Tibial nerve (tissue), 4 donors: ENCODE measurements at regions not wholly inside any gene's neighbourhood (a gene's known extent, or its start where the extent isn't known, plus 50 kb on each side); places are given as distances from the start of the nearest gene placed in this dataset.

Experiments
- DNase-seq, 2 donors: peaks; one replicate each; pipeline ENCODE4 v3.0.0-alpha.2; 2019; ENCODE audit warnings: low spot score in 2 of 2
- H3K27ac ChIP-seq, 4 donors: fragments of 200-600 bp; sonication (generic) in 3 of 4; one replicate each; pipeline ENCODE4 v1.5.1; 2017 to 2019; ENCODE audit warnings: mild to moderate bottlenecking in 1 of 4
- H3K27me3 ChIP-seq, 2 donors: fragments of 200-600 bp; sonication (generic) in 1 of 2; one replicate each; pipeline versions ENCODE4 v1.5.1 to v1.6.0; 2017 to 2019
- H3K36me3 ChIP-seq, 3 donors: fragments of 200-600 bp; sonication (generic); one replicate each; pipeline ENCODE4 v1.5.1; 2018 to 2019
- H3K4me1 ChIP-seq, 4 donors: fragments of 200-600 bp; sonication (generic) in 3 of 4; one replicate each; pipeline ENCODE4 v1.5.1; 2017 to 2019
- H3K4me3 ChIP-seq, 4 donors: fragments of 200-600 bp; sonication (generic) in 3 of 4; one replicate each; pipeline ENCODE4 v1.5.1; 2017 to 2019; ENCODE audit warnings: mild to moderate bottlenecking in 1 of 4, moderate library complexity in 1 of 4
- H3K9me3 ChIP-seq, 4 donors: fragments of 200-600 bp; sonication (generic) in 3 of 4; one replicate each; pipeline ENCODE4 v1.5.1; 2017 to 2019
- CTCF ChIP-seq, 5 experiments: fragments of 200-600 bp in 3 of 5; fragments of 450-650 bp in 2 of 5; sonication (generic) in 3 of 5; IDR thresholded peaks; one replicate each; pipeline ENCODE4 v1.5.1; 2016 to 2019; ENCODE audit warnings: antibody characterized with exemption in 5 of 5, mild to moderate bottlenecking in 3 of 5, moderate library complexity in 2 of 5
- EP300 ChIP-seq, 2 donors: sonication (generic); formaldehyde crosslinking; IDR thresholded peaks; one replicate each; pipeline ENCODE4 v1.6.1; 2017; ENCODE audit warnings: antibody characterized with exemption in 2 of 2, mild to moderate bottlenecking in 1 of 2
- POLR2A ChIP-seq, 2 donors: fragments of 450-650 bp; IDR thresholded peaks; one replicate each; pipeline ENCODE4 v1.6.1; 2017; ENCODE audit warnings: antibody characterized with exemption in 2 of 2, mild to moderate bottlenecking in 2 of 2, moderate library complexity in 2 of 2
- WGBS, 2 donors: methylation state at CpG; one replicate each; pipeline ENCODE4 v1.1.5; 2018; 5-methylcytosine and 5-hydroxymethylcytosine counted together

GRCh38 chr2:142827170-142827569 lies 50.3 kb upstream of the KYNU start:
- H3K4me1 ChIP-seq, result no peaks in the 10 kb centered on the region
- H3K9me3 ChIP-seq, result peaks cover 0 to 2% (median 0%) of the 10 kb centered on the region in 4 donors
- no peak overlapping the region for H3K4me3 ChIP-seq
- TF ChIP-seq EP300 (IDR thresholded peaks at IDR 0.05), result no peak
- DNase-seq, result no peak
- no peak overlapping the region for H3K27ac ChIP-seq
- H3K27me3 ChIP-seq, result no peaks in the 10 kb centered on the region
- no peaks in the 10 kb centered on the region for H3K36me3 ChIP-seq
- 95 to 97% methylated on average over 9 of the region's 9 CpGs for WGBS, 2 donors

- Histone ChIP-seq H3K36me3 (no peaks in the 10 kb centered on the region), H3K4me3 (no peak overlapping the region), H3K9me3 (peaks cover 0 to 2% (median 0%) of the 10 kb centered on the region in 4 donors), H3K27me3 (no peaks in the 10 kb centered on the region), H3K27ac (no peak overlapping the region), H3K4me1 (no peaks in the 10 kb centered on the region)
- no peak for TF ChIP-seq EP300 (IDR thresholded peaks at IDR 0.05)
- no peak for TF ChIP-seq POLR2A (IDR thresholded peaks at IDR 0.05)
- no peak for TF ChIP-seq CTCF (IDR thresholded peaks at IDR 0.05)
- 29 to 30% methylated on average over 2 of the region's 2 CpGs for WGBS, 2 donors
- DNase-seq, result no peak
Measured at GRCh38 chr2:142825861-142826260, 51.6 kb upstream of the KYNU start.

- Histone ChIP-seq H3K27me3 (no peaks in the 10 kb centered on the region), H3K4me1 (no peaks in the 10 kb centered on the region), H3K27ac (no peak overlapping the region), H3K4me3 (no peak overlapping the region), H3K36me3 (no peaks in the 10 kb centered on the region), H3K9me3 (peaks cover 0 to 2% (median 0%) of the 10 kb centered on the region in 4 donors)
- no peak for DNase-seq
- 42 to 90% methylated on average over 1 of the region's 1 CpG for WGBS, 2 donors
- no peak for TF ChIP-seq CTCF (IDR thresholded peaks at IDR 0.05)
Measured at GRCh38 chr2:142824756-142825155, 52.7 kb upstream of the KYNU start.

- H3K4me3 ChIP-seq, result no peak overlapping the region
- no peak for DNase-seq
- H3K27me3 ChIP-seq, result no peaks in the 10 kb centered on the region
- TF ChIP-seq EP300 (IDR thresholded peaks at IDR 0.05) (no peak), CTCF (IDR thresholded peaks at IDR 0.05) (no peak), POLR2A (IDR thresholded peaks at IDR 0.05) (no peak)
- WGBS, 2 donors, result 70 to 75% methylated on average over 3 of the region's 3 CpGs
- H3K27ac ChIP-seq, result no peak overlapping the region
- no peaks in the 10 kb centered on the region for H3K36me3 ChIP-seq
- H3K9me3 ChIP-seq, result no peaks in the 10 kb centered on the region
- no peaks in the 10 kb centered on the region for H3K4me1 ChIP-seq
Measured at GRCh38 chr2:142822190-142822589, 55.3 kb upstream of the KYNU start.

GRCh38 chr2:142819411-142819810 lies 58.1 kb upstream of the KYNU start:
- no peak overlapping the region for H3K27ac ChIP-seq
- no peak overlapping the region for H3K4me3 ChIP-seq
- H3K4me1 ChIP-seq, result no peaks in the 10 kb centered on the region
- H3K36me3 ChIP-seq, result no peaks in the 10 kb centered on the region
- no peaks in the 10 kb centered on the region for H3K27me3 ChIP-seq
- TF ChIP-seq POLR2A (IDR thresholded peaks at IDR 0.05) (no peak), EP300 (IDR thresholded peaks at IDR 0.05) (no peak), CTCF (IDR thresholded peaks at IDR 0.05) (no peak)
- no peak for DNase-seq
- no peaks in the 10 kb centered on the region for H3K9me3 ChIP-seq
- WGBS, 2 donors, result 87 to 91% methylated on average over 2 of the region's 2 CpGs

DNA sequence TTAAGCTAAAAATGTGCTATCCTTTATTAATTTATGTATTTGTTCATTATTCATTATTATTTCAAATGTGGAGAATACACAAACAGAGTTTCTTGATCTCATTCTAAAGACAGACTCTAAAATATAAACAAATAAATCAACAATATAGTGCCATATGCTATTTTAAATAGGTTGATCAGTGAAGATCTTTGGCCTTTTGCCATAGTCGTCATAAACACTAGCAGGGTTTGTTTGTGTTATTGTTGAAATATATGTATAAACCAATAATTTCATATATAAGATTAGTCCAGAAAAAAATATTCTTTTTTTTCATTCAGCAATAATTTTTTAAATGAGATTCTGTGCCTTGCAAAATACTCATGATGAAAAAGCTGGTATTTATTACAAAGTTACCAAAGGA lies 62.1 kb upstream of the KYNU start:
- no peak for TF ChIP-seq CTCF (IDR thresholded peaks at IDR 0.05)
- TF ChIP-seq POLR2A (IDR thresholded peaks at IDR 0.05), result no peak
- TF ChIP-seq EP300 (IDR thresholded peaks at IDR 0.05), result no peak
- WGBS, 2 donors, result 52 to 58% methylated on average over 1 of the region's 1 CpG
- no peak overlapping the region for H3K4me3 ChIP-seq
- no peaks in the 10 kb centered on the region for H3K27me3 ChIP-seq
- DNase-seq, result no peak
- H3K9me3 ChIP-seq, result peaks cover 0 to 6% (median 0%) of the 10 kb centered on the region in 4 donors
- H3K4me1 ChIP-seq, result no peaks in the 10 kb centered on the region
- H3K27ac ChIP-seq, result no peak overlapping the region
- no peaks in the 10 kb centered on the region for H3K36me3 ChIP-seq
